ENCODE measurements at regions not wholly inside any gene's neighbourhood (a gene's known extent, or its start where the extent isn't known, plus 50 kb on each side); places are given as distances from the start of the nearest gene placed in this dataset.

- H3K27ac ChIP-seq, result no peak overlapping the region
- TF ChIP-seq ZFX (IDR thresholded peaks at IDR 0.05; ENCODE audit: borderline replicate concordance) (no peak), CTCF (IDR thresholded peaks at IDR 0.05) (no peak)
Observed at GRCh38 chr5:58108511-58108910, 351.4 kb downstream of the PLK2 start.

DNA sequence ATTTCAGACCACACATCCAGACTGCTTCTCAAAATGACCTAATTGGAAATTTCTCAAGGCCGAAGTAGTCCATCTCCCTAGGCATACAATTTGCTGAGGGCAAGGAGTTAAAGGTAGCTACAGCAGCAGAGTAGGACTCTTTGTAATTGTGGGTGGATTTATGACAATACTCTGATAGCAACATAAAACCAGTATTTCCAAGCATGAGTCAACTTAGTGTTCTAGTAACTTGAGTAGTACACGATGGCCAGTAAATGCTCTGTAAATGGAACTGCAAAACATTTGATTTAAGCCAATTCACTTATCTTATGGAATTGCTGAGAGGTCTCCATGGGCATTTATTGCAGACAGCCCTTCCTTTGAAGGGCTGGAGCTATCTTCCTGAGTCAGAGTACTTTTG is 352.2 kb downstream of the PLK2 start:
- no peak overlapping the region for H3K27ac ChIP-seq
- TF ChIP-seq ZFX (IDR thresholded peaks at IDR 0.05; ENCODE audit: borderline replicate concordance) (no peak), CTCF (IDR thresholded peaks at IDR 0.05) (no peak)

DNA sequence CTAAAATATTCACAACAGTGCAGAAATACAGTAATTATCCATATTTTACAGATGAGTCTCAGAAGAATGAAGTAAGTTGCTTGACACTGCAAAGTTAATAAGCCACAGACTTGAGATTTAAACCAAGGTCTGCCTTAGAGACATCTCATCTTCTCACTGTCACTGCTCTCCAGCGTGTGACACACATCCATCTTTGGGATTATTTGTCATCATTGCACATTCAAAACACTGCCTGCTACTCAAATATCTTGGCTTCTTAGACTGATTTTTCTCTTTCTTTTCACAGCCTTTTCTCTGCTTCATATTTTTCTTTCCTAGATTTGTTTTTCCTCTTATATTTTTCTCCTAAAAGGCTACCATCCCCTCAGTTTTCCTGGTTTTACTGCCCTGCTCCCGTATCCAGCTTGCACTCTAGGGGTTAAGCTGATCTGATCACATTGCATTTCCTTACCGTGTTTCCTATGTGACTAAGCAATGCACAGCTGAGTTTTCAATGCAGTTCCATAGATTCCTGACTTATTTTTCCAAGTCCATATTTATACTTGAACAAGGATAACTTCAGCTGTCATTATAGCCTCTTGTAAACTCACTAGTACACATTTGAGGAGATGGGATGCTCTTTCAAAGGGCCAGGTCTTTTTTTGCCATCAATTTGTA is 353.0 kb downstream of the PLK2 start:
- no peak overlapping the region for H3K27ac ChIP-seq
- TF ChIP-seq ZFX (IDR thresholded peaks at IDR 0.05; ENCODE audit: borderline replicate concordance) (no peak), CTCF (IDR thresholded peaks at IDR 0.05) (no peak)

GRCh38 chr5:58105836-58106235 is 354.1 kb downstream of the PLK2 start:
- H3K27ac ChIP-seq, result no peak overlapping the region
- TF ChIP-seq CTCF (IDR thresholded peaks at IDR 0.05) (no peak), ZFX (IDR thresholded peaks at IDR 0.05; ENCODE audit: borderline replicate concordance) (no peak)

DNA sequence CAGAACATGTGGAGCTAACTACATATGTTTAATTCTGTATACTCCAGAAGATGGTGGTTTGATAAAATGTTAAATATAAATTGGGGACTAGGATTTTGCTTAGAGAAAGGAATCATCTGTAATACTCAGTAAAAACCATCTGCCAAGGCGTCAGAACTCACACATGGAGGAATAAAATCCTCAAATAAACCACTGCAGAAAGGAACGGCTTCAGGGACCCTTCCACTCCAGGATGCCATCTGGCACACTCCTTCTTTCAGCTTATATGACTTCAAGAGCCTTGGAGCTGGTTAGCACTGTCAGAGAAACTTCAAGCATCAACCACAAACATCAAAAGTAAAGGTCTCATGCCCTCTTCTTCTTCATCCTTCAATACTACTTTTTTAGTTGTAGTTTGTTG is 360.6 kb downstream of the PLK2 start:
- TF ChIP-seq ZFX (IDR thresholded peaks at IDR 0.05; ENCODE audit: borderline replicate concordance), result no peak
- TF ChIP-seq CTCF (IDR thresholded peaks at IDR 0.05), result no peak
- no peak overlapping the region for H3K27ac ChIP-seq

DNA sequence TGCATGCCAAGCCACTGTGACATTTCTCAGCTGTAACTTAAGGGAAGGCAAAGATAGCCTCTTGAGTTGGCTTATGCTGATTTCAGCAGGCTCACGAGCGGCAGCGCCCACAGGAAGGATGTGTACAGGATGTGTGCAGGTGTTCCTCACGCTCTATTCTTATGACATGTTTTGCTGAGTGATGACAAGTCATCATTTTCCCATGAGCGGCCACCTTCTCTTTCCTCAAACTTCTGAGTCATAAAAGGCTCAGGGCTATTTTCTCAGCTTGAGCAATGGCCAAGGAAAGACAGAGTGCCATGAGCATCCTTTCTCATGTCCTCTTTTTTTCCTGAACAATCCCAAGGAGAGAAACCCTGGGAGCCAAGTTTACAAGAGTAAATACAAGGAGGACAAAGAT is 365.9 kb downstream of the PLK2 start:
- no peak overlapping the region for H3K27ac ChIP-seq
- no peak for TF ChIP-seq ZFX (IDR thresholded peaks at IDR 0.05; ENCODE audit: borderline replicate concordance)
- no peak for TF ChIP-seq CTCF (IDR thresholded peaks at IDR 0.05)

GRCh38 chr5:58090704-58091103 is 369.2 kb downstream of the PLK2 start:
- H3K27ac ChIP-seq, result no peak overlapping the region

More at GRCh38 chr5:58090704-58091103, 369.2 kb downstream of the PLK2 start:
- no peak for TF ChIP-seq CTCF (IDR thresholded peaks at IDR 0.05)
- no peak for TF ChIP-seq ZFX (IDR thresholded peaks at IDR 0.05; ENCODE audit: borderline replicate concordance)

Measured in 22Rv1 (cell line).